HepG2 (cell line): ENCODE measurements at regions not wholly inside any gene's neighbourhood (a gene's known extent, or its start where the extent isn't known, plus 50 kb on each side); places are given as distances from the start of the nearest gene placed in this dataset.

Source experiments
- ATAC-seq: fragments of 200-7000 bp; cut with Tn5 transposase; 3 replicates; pipeline ENCODE4 v1.9.1; 2020; ENCODE audit warnings: mild to moderate bottlenecking, moderate library complexity
- BruUV-seq: library from RNA; stranded (reverse); fragments of 400-500 nt; replicated peaks from 2 replicates; lab custom pipeline; 2021; lab: Mats Ljungman, UMichigan
- CTCF ChIA-PET: fragments of 300-600 bp; formaldehyde crosslinking; extraction: SDS; loops from one replicate; lab custom pipeline; 2021; ENCODE audit warnings: low total read pairs, inconsistent platforms, low intra/inter-chr PET ratio; lab: Yijun Ruan, JAX
- POLR2A ChIA-PET: fragments of 350-600 bp; sonication (Branson Sonifier 250); formaldehyde crosslinking; loops from one replicate; lab custom pipeline; 2020; ENCODE audit warnings: antibody characterized with exemption, inconsistent platforms; lab: Yijun Ruan, JAX
- DNase-seq: peaks from one replicate; pipeline ENCODE4 v3.0.0-alpha.2; 2015; ENCODE audit warnings: low spot score
- FAIRE-seq: peaks from 3 replicates; lab custom pipeline; 2011; peaks lifted over from hg19 to GRCh38; lab: Jason Lieb, UNC
- H2AFZ ChIP-seq: one replicate; pipeline ENCODE4 v1.6.1; 2011; ENCODE audit warnings: low read length, inconsistent platforms
- H3K27ac ChIP-seq: fragments of 300-600 bp; 3 replicates; pipeline ENCODE4 v1.8.0; 2011; ENCODE audit warnings: mixed run types, mild to moderate bottlenecking, mixed read lengths, low read length, inconsistent platforms; ENCODE audit not compliant: insufficient read depth; ENCODE audit errors: extremely low read length
- H3K27me3 ChIP-seq, 2 experiments: fragments of 200-600 bp in 1 of 2; 2 replicates in 1 of 2; 3 replicates in 1 of 2; pipeline versions ENCODE4 v1.6.0 to v1.8.0; 2011; ENCODE audit warnings: low read length in 2 of 2, mild to moderate bottlenecking in 2 of 2, moderate library complexity in 2 of 2, inconsistent platforms in 1 of 2; ENCODE audit not compliant: insufficient read depth in 2 of 2, control insufficient read depth in 1 of 2
- H3K36me3 ChIP-seq, 2 experiments: fragments of 200-600 bp in 1 of 2; replicated peaks in 1 of 2; 2 replicates in 1 of 2; 3 replicates in 1 of 2; pipeline versions ENCODE4 v1.5.1 to v1.8.0; 2011; ENCODE audit warnings: low read length in 2 of 2, inconsistent platforms in 1 of 2; ENCODE audit not compliant: insufficient read depth in 2 of 2, control insufficient read depth in 1 of 2
- H3K4me1 ChIP-seq: 2 replicates; pipeline ENCODE4 v1.5.1; 2012; ENCODE audit warnings: low read length, inconsistent platforms; ENCODE audit not compliant: insufficient read depth
- H3K4me2 ChIP-seq: 2 replicates; pipeline ENCODE4 v1.6.0; 2011; ENCODE audit warnings: low read depth, low read length, inconsistent platforms
- H3K4me3 ChIP-seq, 3 experiments: fragments of 200-600 bp in 1 of 3; sonication (generic), shearing (Covaris generic) in 1 of 3; replicated peaks in 1 of 3; 2 replicates each; pipeline ENCODE4 v1.5.1; 2011 to 2016; ENCODE audit warnings: low read length in 3 of 3, inconsistent platforms in 2 of 3, low read depth in 2 of 3, mild to moderate bottlenecking in 2 of 3, control low read depth in 1 of 3, mixed read lengths in 1 of 3; ENCODE audit not compliant: insufficient read depth in 1 of 3
- H3K79me2 ChIP-seq: one replicate; pipeline ENCODE4 v1.6.1; 2011; ENCODE audit warnings: low read length, inconsistent platforms; ENCODE audit not compliant: insufficient read depth
- H3K9ac ChIP-seq: 2 replicates; pipeline ENCODE4 v1.6.0; 2011; ENCODE audit warnings: mild to moderate bottlenecking, low read depth, low read length, inconsistent platforms; ENCODE audit not compliant: insufficient read depth
- H3K9me3 ChIP-seq: 2 replicates; pipeline ENCODE4 v1.5.1; 2012; ENCODE audit warnings: mild to moderate bottlenecking, low read length
- H4K20me1 ChIP-seq: 2 replicates; pipeline ENCODE4 v1.6.0; 2011; ENCODE audit warnings: inconsistent platforms, mild to moderate bottlenecking, low read length, moderate library complexity; ENCODE audit not compliant: insufficient read depth
- MAFF ChIP-seq: IDR thresholded peaks from 2 replicates; pipeline ENCODE4 v1.6.1; 2011; ENCODE audit warnings: low read depth, low read length, improper control_type of control experiment
- MAFK ChIP-seq, 2 experiments: IDR thresholded peaks in 1 of 2; conservative IDR thresholded peaks in 1 of 2; 2 replicates each; pipeline ENCODE4 v1.6.1; 2011; ENCODE audit warnings: improper control_type of control experiment in 2 of 2, low read length in 2 of 2
- MXD4 ChIP-seq: IDR thresholded peaks from 2 replicates; pipeline ENCODE4 v1.6.1; 2016; ENCODE audit warnings: mild to moderate bottlenecking, missing biosample characterization, missing genetic modification reagents
- NFAT5 ChIP-seq: sonication (generic); formaldehyde crosslinking; IDR thresholded peaks from 2 replicates; pipeline ENCODE4 v1.4.0; 2020; ENCODE audit warnings: missing genetic modification reagents
- NR1H2 ChIP-seq: sonication (generic); formaldehyde crosslinking; IDR thresholded peaks from 2 replicates; pipeline ENCODE4 v1.8.1; 2022; ENCODE audit warnings: low read depth, missing genetic modification reagents, borderline replicate concordance
- ZSCAN29 ChIP-seq: sonication (generic); formaldehyde crosslinking; conservative IDR thresholded peaks from 2 replicates; pipeline ENCODE4 v1.4.0; 2020; ENCODE audit warnings: mild to moderate bottlenecking, missing genetic modification reagents
- WGBS: methylation state at CpG from one replicate; pipeline ENCODE4 v1.1.6; 2017; ENCODE audit warnings: low lambda C conversion rate; 5-methylcytosine and 5-hydroxymethylcytosine counted together
- in situ Hi-C: cut with HindIII; loops from 2 replicates; pipeline ENCODE4 v1.10.0; 2017; ENCODE audit warnings: low pct_unique_long_range_greater_than_20kb; ENCODE audit not compliant: extremely low pct_ligation_motif_present
- intact Hi-C: fragments of 100-400 bp; cut with micrococcal nuclease; formaldehyde crosslinking; loops from one replicate; pipeline ENCODE4 v1.10.0; 2022; ENCODE audit not compliant: unreplicated experiment

- TF ChIP-seq NFAT5 = no peak
Observed at GRCh38 chr2:7472465-7472864, 555.3 kb downstream of the RNF144A start (continued).

DNA sequence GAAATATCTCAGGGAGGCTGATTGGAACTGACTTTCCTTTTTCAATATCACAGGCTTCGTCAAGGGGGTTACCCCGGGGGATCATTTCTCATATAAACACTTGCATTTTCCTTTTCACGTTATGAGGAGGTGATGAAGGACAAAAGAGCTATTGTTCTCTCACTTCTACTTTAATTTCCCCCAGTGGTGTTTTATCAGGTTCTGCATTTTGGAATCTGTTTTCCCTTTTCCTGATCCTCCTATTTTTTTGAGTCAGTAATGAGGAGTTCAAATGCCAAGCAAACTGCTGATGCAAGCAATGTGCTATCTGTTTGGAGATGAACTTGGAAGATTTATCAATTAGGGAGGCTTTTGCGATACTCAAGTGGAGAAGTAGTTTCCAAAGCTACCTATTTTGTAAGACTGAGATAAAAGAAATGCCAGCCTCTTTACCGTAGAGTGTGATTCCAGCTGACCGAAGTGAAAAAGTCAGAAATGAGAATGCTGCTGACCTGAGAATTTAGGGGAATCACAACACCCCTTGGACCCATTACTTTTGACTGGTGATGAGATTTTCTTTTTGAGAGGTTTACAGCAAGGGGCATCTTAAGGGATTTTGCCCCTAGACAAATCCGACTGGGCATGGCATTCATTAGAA is 556.0 kb downstream of the RNF144A start:
- ATAC-seq (no peak), DNase-seq (no peak), FAIRE-seq (no peak)
- no peak overlapping the region for H3K9ac ChIP-seq
- ChIA-PET CTCF (no interaction called here), POLR2A (no interaction called here)
- H3K79me2 ChIP-seq = no peaks in the 10 kb centered on the region
- intact Hi-C loops (no loop called here), in situ Hi-C loops (no loop called here)
- no peaks in the 10 kb centered on the region for H4K20me1 ChIP-seq
- WGBS = 3% methylated on average over 7 of the region's 7 CpGs
- no peak overlapping the region for H3K4me3 ChIP-seq
- BruUV-seq = no TSS peak
- H2AFZ ChIP-seq = no peak overlapping the region
- H3K9me3 ChIP-seq = no peaks in the 10 kb centered on the region
- no peaks in the 10 kb centered on the region for H3K4me1 ChIP-seq
- H3K36me3 ChIP-seq = no peaks in the 10 kb centered on the region
- no peak overlapping the region for H3K27ac ChIP-seq
- H3K27me3 ChIP-seq = no peaks in the 10 kb centered on the region
- no peak overlapping the region for H3K4me2 ChIP-seq
- no peak for TF ChIP-seq MXD4 (CRISPR knock-in tag)
- TF ChIP-seq MAFF = 0 out of 2 replicates have a peak, but pooled peaks have one; percentile 14
- TF ChIP-seq ZSCAN29 (CRISPR knock-in tag) = no peak
- no peak for TF ChIP-seq NR1H2 (CRISPR knock-in tag)
- peak; percentile 38 to 56; a peak in 3 of 4 replicates for TF ChIP-seq MAFK (conservative IDR thresholded peaks at IDR 0.05 in 1 of 2, IDR thresholded peaks at IDR 0.05 in 1 of 2; ENCODE audit: low read length in 2 of 2)
